Memory B cell (primary cell): ENCODE measurements at regions not wholly inside any gene's neighbourhood (a gene's known extent, or its start where the extent isn't known, plus 50 kb on each side); places are given as distances from the start of the nearest gene placed in this dataset.

Experiments used
- ATAC-seq: fragments of 150-1000 bp; cut with Tn5 transposase; 2 replicates; pipeline ENCODE4 v1.10.0; 2021; ENCODE audit warnings: low read depth, mild to moderate bottlenecking, moderate library complexity
- DNase-seq, 2 donors: peaks; one replicate each; pipeline ENCODE4 v3.0.0; 2022; ENCODE audit warnings: low spot score in 2 of 2
- H3K27ac Mint-ChIP-seq: one replicate; pipeline ENCODE4 v1.8.0; 2022; ENCODE audit warnings: mild to moderate bottlenecking, moderate library complexity, mixed read lengths
- H3K27me3 Mint-ChIP-seq: one replicate; pipeline ENCODE4 v1.8.0; 2022; ENCODE audit warnings: mixed read lengths
- H3K36me3 Mint-ChIP-seq: one replicate; pipeline ENCODE4 v1.8.0; 2022; ENCODE audit warnings: mild to moderate bottlenecking, mixed read lengths
- H3K4me1 Mint-ChIP-seq: one replicate; pipeline ENCODE4 v1.8.0; 2022; ENCODE audit warnings: mixed read lengths
- H3K4me3 Mint-ChIP-seq: one replicate; pipeline ENCODE4 v1.8.0; 2022; ENCODE audit warnings: mild to moderate bottlenecking, moderate library complexity, mixed read lengths
- H3K9me3 Mint-ChIP-seq: one replicate; pipeline ENCODE4 v1.8.0; 2022; ENCODE audit warnings: mixed read lengths

DNA sequence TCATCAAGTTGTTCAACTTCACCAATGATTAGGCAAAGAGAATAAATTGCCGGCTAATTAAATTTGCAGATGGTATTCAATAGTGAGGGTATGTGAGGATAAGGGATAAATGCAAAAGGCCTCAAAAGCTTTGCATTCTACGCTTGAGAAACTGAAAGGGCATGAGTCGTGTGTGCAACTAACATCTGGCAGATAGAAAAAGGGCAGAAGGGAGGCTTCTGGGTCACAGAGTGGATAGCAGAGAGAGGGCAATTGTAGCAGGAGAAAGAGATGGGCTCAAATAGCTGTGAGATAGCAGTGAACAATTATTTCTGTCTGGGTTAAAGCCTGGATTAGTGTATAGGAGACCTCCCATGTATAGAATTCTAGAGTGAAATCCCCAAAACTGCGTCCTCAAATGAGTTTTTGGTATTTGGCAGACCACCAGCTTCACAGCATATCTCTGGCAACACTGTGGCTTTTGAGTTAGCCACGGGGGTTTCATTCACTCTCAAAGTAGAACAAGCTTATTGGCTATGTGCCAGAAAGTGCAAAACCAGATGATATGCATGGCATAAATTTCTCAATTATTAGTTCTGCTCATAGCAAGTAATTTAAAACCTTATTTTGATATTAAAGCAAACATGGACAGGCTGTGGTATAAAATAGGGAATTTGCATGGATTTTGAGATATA is 586.3 kb downstream of the BRINP1 start:
- H3K27me3 Mint-ChIP-seq: no peaks in the 10 kb centered on the region
- DNase-seq (no peak), ATAC-seq (no peak)
- no peaks in the 10 kb centered on the region for H3K4me1 Mint-ChIP-seq
- no peak overlapping the region for H3K4me3 Mint-ChIP-seq
- H3K9me3 Mint-ChIP-seq: peaks cover 1% of the 10 kb centered on the region
- H3K36me3 Mint-ChIP-seq: no peaks in the 10 kb centered on the region
- H3K27ac Mint-ChIP-seq: no peak overlapping the region

DNA sequence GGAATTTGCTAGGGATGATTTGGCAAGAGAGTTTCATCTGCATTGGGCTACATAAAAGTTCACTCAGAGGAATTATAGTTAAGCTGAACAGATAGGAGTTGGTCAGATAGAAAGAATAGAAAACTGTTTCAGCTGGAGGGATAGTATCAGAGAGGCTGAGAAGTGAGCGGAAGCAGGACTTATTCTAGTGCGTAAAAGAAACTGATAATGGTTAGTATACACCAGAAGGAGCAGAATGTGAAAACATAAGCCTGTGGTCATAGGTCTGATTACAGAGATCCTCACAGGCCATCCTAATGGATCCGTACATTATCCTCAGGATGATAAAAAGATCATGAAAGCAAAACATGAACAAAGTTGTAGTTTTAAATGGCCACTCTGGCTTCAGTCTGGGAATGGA is 585.2 kb downstream of the BRINP1 start:
- Mint-ChIP-seq H3K27ac (no peak overlapping the region), H3K4me1 (no peaks in the 10 kb centered on the region), H3K9me3 (no peaks in the 10 kb centered on the region), H3K4me3 (no peak overlapping the region), H3K36me3 (no peaks in the 10 kb centered on the region), H3K27me3 (no peaks in the 10 kb centered on the region)
- ATAC-seq (no peak), DNase-seq (no peak)

DNA sequence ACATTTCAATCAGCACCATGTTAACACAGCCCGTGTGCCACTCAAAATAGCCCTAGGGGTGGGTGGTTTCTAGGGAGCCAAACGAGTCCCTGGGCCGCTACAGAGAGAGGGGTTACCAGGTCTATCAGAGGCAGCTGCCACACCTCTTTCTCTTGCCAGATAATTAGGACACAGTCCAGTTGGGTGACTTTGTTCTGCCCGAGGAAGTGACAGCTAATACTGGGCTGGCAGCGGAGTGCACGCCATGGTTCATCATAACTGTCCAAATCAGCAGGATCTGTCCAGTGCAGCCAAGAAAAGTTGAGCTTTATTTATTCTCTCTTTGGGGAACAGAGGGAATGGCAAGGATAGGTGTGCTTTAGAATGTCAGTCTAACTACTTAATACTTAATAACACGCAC is 583.8 kb downstream of the BRINP1 start:
- no peak for DNase-seq
- Mint-ChIP-seq H3K36me3 (no peaks in the 10 kb centered on the region), H3K4me3 (no peak overlapping the region), H3K27me3 (no peaks in the 10 kb centered on the region), H3K27ac (no peak overlapping the region), H3K9me3 (no peaks in the 10 kb centered on the region), H3K4me1 (no peaks in the 10 kb centered on the region)
- ATAC-seq: no peak

DNA sequence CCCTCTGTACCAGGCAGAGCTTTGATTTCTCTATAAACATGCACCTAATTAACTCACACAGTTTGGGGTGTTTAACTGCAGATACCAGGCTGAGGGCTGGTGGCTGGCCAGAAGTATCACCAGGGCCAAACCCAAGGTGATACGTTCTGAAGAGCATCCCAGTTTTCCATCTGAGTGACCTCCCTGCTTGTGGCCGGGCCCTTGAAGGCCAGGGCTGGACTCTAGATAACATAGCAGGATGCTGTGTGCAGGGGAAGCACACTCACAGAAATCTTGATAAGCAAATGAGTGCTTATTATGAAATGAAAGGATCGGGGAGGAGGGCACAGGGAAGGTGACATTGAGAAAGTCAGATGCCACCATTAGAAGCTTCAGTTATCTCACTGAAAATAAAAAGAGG is 582.4 kb downstream of the BRINP1 start:
- Mint-ChIP-seq H3K27me3 (no peaks in the 10 kb centered on the region), H3K4me1 (no peaks in the 10 kb centered on the region), H3K27ac (no peak overlapping the region), H3K4me3 (no peak overlapping the region), H3K9me3 (no peaks in the 10 kb centered on the region), H3K36me3 (no peaks in the 10 kb centered on the region)
- DNase-seq: no peak
- no peak for ATAC-seq

DNA sequence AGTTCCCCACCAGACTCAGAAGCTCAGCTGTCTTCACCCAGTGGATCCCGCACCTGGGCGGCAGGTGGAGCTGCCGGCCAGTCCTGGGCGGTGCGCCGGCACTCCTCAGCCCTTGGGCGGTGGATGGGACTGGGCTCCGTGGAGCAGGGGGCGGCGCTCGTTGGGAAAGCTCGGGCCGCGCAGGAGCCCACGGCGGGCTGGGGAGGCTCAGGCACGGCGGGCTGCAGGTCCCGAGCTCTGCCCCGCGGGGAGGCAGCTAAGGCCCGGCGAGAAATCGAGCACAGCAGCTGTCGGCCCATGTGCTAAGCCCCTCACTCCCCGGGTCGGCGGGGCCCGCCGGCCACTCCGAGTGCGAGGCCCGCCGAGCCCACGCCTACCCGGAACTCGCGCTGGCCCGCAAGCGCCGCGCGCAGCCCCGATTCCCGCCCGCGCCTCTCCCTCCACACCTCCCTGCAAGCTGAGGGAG is 560.0 kb downstream of the BRINP1 start:
- H3K4me3 Mint-ChIP-seq: no peak overlapping the region
- no peaks in the 10 kb centered on the region for H3K36me3 Mint-ChIP-seq
- DNase-seq: no peak
- no peak for ATAC-seq
- no peaks in the 10 kb centered on the region for H3K27me3 Mint-ChIP-seq
- H3K4me1 Mint-ChIP-seq: no peaks in the 10 kb centered on the region
- H3K27ac Mint-ChIP-seq: no peak overlapping the region
- peaks cover 5% of the 10 kb centered on the region for H3K9me3 Mint-ChIP-seq

DNA sequence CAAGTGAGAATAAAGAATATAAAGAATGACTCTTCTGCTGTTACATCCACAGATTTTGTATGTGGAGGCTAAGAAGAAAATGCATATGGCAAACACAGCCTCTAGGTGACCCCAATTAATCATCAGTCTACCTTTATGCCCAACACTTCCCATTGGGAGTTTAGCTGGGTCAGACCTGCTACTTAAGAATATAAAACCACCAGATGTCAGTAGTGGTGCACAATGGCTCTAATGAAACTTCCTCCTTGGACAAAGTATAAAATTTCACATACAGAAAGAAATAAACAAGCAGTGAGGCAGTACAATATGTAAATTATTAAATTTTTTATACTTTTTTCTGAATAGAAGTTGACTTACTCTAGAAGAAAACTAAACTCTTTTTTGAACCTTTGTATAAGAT is 539.9 kb downstream of the BRINP1 start:
- DNase-seq: no peak
- Mint-ChIP-seq H3K36me3 (no peaks in the 10 kb centered on the region), H3K4me3 (no peak overlapping the region), H3K27ac (no peak overlapping the region), H3K27me3 (no peaks in the 10 kb centered on the region), H3K9me3 (no peaks in the 10 kb centered on the region), H3K4me1 (no peaks in the 10 kb centered on the region)
- no peak for ATAC-seq

DNA sequence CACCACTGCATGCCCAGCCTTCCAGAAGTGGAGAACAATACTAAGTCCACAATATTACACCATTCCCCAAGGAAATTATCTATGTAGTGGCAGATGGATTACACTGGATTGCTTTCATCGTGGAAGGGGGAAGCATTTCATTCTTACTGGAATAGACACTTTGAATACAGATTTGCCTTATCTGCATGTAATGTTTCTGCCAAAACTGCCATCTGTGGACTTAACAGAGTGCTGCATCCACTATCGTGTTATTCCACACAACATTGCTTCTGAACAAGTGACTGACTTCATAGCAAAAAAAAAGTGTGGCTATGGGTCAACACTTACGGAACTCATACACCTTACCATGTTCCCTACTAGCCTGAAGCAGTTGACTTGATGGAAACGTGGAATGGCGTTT is 536.9 kb downstream of the BRINP1 start:
- Mint-ChIP-seq H3K27me3 (no peaks in the 10 kb centered on the region), H3K36me3 (no peaks in the 10 kb centered on the region), H3K4me1 (no peaks in the 10 kb centered on the region), H3K4me3 (no peak overlapping the region), H3K27ac (no peak overlapping the region), H3K9me3 (no peaks in the 10 kb centered on the region)
- ATAC-seq (no peak), DNase-seq (no peak)

DNA sequence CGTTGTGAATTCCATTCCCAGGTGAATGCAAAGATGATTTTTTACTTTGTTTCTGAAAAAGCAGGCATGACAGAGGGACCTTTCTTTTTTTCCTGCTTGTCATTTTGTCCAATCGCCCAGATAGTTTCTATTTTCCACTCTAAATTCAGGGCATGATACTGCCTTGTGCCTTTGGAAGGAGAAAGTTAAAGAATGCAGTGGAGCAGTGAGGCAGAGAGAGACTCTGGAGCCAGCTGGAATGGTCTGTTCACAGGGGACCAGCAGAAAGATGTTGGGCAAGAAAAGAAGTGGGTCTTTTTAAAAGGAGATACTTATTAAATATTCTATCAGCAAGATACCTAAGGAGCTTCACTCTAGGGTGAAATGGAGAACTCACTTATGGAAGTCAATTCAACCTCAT is 532.3 kb downstream of the BRINP1 start:
- Mint-ChIP-seq H3K27ac (no peak overlapping the region), H3K4me3 (no peak overlapping the region), H3K27me3 (no peaks in the 10 kb centered on the region), H3K36me3 (no peaks in the 10 kb centered on the region), H3K9me3 (peaks cover 2% of the 10 kb centered on the region), H3K4me1 (no peaks in the 10 kb centered on the region)
- ATAC-seq (no peak), DNase-seq (no peak)

DNA sequence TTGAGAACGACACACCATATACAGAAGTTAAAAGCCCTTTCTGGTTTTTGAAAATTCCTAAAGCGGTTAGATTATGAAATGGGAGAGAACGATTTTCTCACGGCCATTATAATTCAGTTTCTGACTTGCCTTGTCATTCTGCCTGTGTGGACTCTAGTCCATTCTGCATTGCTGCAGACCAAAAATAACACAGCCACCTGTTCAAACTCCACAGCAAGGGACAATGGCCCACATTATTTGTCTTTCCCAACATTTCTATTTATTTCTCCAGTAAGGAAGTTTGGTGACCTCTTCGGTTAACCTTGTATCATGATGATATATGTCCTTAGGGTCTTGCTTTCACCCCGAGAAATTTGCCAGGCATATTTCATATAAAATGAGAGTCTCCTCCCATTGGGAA is 497.7 kb downstream of the BRINP1 start:
- Mint-ChIP-seq H3K4me1 (no peaks in the 10 kb centered on the region), H3K36me3 (no peaks in the 10 kb centered on the region), H3K4me3 (no peak overlapping the region), H3K9me3 (peaks cover 2% of the 10 kb centered on the region), H3K27me3 (no peaks in the 10 kb centered on the region), H3K27ac (no peak overlapping the region)
- no peak for ATAC-seq
- no peak for DNase-seq

DNA sequence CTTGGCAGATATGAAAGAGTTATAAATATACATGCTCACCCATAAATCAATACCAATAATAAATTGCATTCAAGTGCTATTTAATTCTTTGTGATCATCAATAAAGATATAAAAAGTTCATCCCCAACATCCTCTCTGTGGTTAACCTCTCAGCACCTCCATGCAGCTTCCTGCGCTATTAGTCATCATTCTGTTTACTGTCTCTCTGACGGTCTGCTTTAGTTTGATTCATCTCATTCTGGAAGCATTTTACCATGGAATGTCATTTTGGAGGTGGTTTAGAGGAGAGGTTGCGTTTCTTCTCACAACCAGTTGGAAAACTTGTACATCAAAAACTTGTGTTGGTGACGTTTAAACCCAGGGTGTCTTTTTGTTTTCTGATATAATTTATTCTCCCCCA is 486.6 kb downstream of the BRINP1 start:
- DNase-seq (no peak), ATAC-seq (no peak)
- H3K27ac Mint-ChIP-seq: no peak overlapping the region
- H3K4me3 Mint-ChIP-seq: no peak overlapping the region
- H3K9me3 Mint-ChIP-seq: peaks cover 3% of the 10 kb centered on the region
- peaks cover 1% of the 10 kb centered on the region for H3K27me3 Mint-ChIP-seq
- H3K4me1 Mint-ChIP-seq: no peaks in the 10 kb centered on the region
- H3K36me3 Mint-ChIP-seq: no peaks in the 10 kb centered on the region

DNA sequence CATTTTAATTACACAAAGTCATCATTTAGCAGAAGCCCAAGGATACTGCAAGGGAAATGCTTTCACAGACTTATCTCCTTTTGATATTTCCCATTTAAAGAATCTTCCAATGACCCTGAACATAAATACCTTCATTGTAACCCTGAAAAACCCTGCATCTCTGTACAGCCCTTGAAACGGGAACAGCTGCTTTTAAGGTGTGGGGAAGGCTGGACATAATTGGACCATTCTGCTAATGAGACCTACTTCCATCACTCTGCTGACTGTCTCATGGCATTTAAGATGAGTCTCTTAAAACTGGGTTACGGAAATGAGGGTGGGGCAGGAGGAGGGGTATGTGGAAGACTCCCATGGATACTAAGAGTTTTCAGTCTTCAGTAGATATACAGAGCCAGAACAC is 485.8 kb downstream of the BRINP1 start:
- Mint-ChIP-seq H3K4me1 (no peaks in the 10 kb centered on the region), H3K36me3 (no peaks in the 10 kb centered on the region), H3K27ac (no peak overlapping the region)

DNA sequence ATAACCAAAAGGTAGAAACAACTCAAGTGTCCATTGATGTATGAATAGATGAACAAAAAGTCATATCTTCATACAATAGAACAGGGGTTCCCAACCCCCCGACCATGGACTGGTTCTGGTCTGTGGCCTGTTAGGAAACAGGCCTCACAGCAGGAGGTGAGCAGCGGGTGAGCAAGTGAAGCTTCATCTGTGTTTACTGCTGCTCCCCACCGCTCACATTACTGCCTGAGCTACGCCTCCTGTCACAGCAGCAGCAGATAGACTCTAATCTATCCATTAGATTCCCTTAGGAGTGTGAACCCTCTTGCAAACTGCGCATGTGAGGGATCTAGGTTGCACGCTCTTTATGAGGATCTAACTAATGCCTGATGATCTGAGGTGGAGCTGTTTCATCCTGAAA is 478.0 kb downstream of the BRINP1 start:
- no peak overlapping the region for H3K4me3 Mint-ChIP-seq
- no peak for DNase-seq
- no peaks in the 10 kb centered on the region for H3K9me3 Mint-ChIP-seq
- no peak overlapping the region for H3K27ac Mint-ChIP-seq
- H3K27me3 Mint-ChIP-seq: no peaks in the 10 kb centered on the region
- no peak for ATAC-seq
- no peaks in the 10 kb centered on the region for H3K4me1 Mint-ChIP-seq
- H3K36me3 Mint-ChIP-seq: no peaks in the 10 kb centered on the region

More for the DNA sequence above, 485.8 kb downstream of the BRINP1 start:
- H3K9me3 Mint-ChIP-seq: peaks cover 3% of the 10 kb centered on the region
- H3K27me3 Mint-ChIP-seq: peaks cover 1% of the 10 kb centered on the region
- H3K4me3 Mint-ChIP-seq: no peak overlapping the region
- ATAC-seq: no peak
- no peak for DNase-seq

DNA sequence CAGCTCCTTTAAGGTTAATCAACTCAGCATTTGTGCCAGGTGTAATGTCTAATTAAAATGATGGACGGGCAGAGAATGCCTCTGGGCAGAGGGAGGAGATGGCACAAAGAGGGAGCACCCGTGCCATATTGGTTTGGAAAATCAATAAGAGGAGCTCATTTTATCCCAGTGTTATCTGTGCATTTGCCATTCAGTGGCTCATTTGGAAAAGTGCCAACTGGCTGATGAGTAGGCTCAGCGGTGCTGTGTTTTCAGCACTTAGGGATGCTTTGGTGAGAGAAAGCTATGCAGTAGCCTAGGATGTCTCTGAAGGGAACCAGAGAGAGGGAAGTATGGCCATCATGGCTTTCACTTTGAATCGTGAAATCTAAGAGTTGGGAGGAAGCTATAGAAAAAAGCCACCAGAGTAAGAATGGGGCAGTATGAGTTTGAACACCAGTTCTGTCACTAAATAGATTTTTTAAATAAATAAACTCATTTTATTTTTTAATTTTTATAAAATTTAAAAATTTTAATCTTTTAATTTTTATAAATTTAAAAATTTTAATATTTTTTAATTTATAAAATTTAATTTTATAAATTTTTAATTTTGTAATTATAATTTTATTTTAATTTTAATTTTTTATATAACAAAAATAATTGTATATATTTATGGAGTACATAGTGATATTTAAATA is 472.8 kb downstream of the BRINP1 start:
- H3K4me3 Mint-ChIP-seq: no peak overlapping the region
- H3K27ac Mint-ChIP-seq: no peak overlapping the region
- no peak for ATAC-seq
- H3K36me3 Mint-ChIP-seq: no peaks in the 10 kb centered on the region
- no peaks in the 10 kb centered on the region for H3K9me3 Mint-ChIP-seq
- H3K27me3 Mint-ChIP-seq: no peaks in the 10 kb centered on the region
- no peak for DNase-seq
- no peaks in the 10 kb centered on the region for H3K4me1 Mint-ChIP-seq

DNA sequence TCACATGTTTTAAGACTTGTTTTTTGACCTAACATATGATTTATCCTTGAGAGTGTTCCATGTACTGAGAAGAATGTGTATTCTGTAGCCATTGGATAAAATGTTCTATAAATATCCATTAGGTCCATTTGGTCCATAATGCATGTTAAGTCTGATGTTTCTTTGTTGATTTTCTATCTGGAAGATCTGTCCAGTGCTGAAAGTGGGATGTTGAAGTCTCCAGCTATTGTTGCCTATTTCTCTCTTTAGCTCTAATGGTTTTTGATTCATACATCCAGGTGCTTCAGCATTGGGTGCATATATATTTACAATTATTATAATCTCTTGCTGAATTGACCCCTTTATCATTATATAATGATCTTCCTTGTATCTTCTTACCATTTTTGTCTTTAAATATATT is 451.1 kb downstream of the BRINP1 start:
- Mint-ChIP-seq H3K4me3 (no peak overlapping the region), H3K36me3 (no peaks in the 10 kb centered on the region), H3K27ac (no peak overlapping the region), H3K4me1 (no peaks in the 10 kb centered on the region), H3K9me3 (peaks cover 9% of the 10 kb centered on the region), H3K27me3 (no peaks in the 10 kb centered on the region)
- no peak for DNase-seq
- no peak for ATAC-seq

DNA sequence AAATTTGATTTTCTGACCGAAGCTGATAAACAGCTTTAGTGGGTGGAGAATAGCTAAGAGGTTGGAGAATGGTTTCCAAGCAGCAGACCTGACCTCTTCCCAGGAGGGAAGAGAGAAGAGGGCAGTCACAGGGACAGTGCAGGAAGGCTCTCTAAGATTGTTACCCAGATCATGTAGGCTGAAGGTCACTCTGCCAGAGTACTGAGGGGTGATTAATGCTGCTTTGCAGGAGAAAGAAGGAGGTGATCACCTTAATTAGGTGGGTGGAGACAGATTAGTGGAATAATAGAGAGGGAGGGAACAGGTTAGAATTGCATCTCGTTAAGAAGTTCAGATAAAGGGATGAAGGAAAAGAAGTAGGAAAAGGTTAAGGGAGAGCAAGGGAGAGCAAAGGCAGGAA is 440.5 kb downstream of the BRINP1 start:
- no peak overlapping the region for H3K4me3 Mint-ChIP-seq
- no peaks in the 10 kb centered on the region for H3K27me3 Mint-ChIP-seq
- no peaks in the 10 kb centered on the region for H3K36me3 Mint-ChIP-seq
- DNase-seq (no peak), ATAC-seq (no peak)
- H3K27ac Mint-ChIP-seq: no peak overlapping the region
- no peaks in the 10 kb centered on the region for H3K4me1 Mint-ChIP-seq
- peaks cover 1% of the 10 kb centered on the region for H3K9me3 Mint-ChIP-seq
